SK-N-SH treated with all-trans-retinoic acid at 6 μM for 48 hours (cell line): ENCODE measurements at regions not wholly inside any gene's neighbourhood (a gene's known extent, or its start where the extent isn't known, plus 50 kb on each side); places are given as distances from the start of the nearest gene placed in this dataset.

Experiments
- ARNTL ChIP-seq: fragments of 450-650 bp; formaldehyde crosslinking; IDR thresholded peaks from 2 replicates; pipeline ENCODE4 v1.5.0; 2020; ENCODE audit warnings: low read depth, mild to moderate bottlenecking, moderate library complexity, borderline replicate concordance
- BACH2 ChIP-seq: fragments of 250-450 bp; sonication (Bioruptor Pico); IDR thresholded peaks from 2 replicates; pipeline ENCODE4 v1.9.0; 2021; ENCODE audit warnings: mild to moderate bottlenecking, borderline replicate concordance
- CREB5 ChIP-seq: fragments of 250-450 bp; sonication (Bioruptor Pico); IDR thresholded peaks from 2 replicates; pipeline ENCODE4 v1.5.1; 2020; ENCODE audit warnings: low read depth, mild to moderate bottlenecking, moderate library complexity
- GLIS3 ChIP-seq: fragments of 250-450 bp; sonication (Bioruptor Pico); IDR thresholded peaks from 2 replicates; pipeline ENCODE4 v1.5.0; 2020; ENCODE audit warnings: mild to moderate bottlenecking, moderate library complexity
- PATZ1 ChIP-seq: fragments of 250-450 bp; sonication (Bioruptor Pico); IDR thresholded peaks from 2 replicates; pipeline ENCODE4 v1.8.0; 2020; ENCODE audit warnings: mild to moderate bottlenecking, moderate library complexity, borderline replicate concordance
- RARB ChIP-seq: fragments of 250-450 bp; sonication (Bioruptor Pico); IDR thresholded peaks from 2 replicates; pipeline ENCODE4 v1.8.0; 2021; ENCODE audit warnings: mild to moderate bottlenecking, moderate library complexity
- TOX ChIP-seq: fragments of 250-450 bp; sonication (Bioruptor Pico); IDR thresholded peaks from 2 replicates; pipeline ENCODE4 v1.8.0; 2021; ENCODE audit warnings: mild to moderate bottlenecking, moderate library complexity, borderline replicate concordance
- TSHZ2 ChIP-seq: fragments of 250-450 bp; sonication (Bioruptor Pico); IDR thresholded peaks from 2 replicates; pipeline ENCODE4 v1.5.0; 2020; ENCODE audit warnings: mild to moderate bottlenecking, moderate library complexity
- ZC3H10 ChIP-seq: fragments of 250-450 bp; sonication (Bioruptor Pico); IDR thresholded peaks from 2 replicates; pipeline ENCODE4 v1.5.1; 2021; ENCODE audit warnings: mild to moderate bottlenecking, moderate library complexity
- ZFP3 ChIP-seq: fragments of 250-450 bp; sonication (Bioruptor Pico); IDR thresholded peaks from 2 replicates; pipeline ENCODE4 v1.5.0; 2020; ENCODE audit warnings: mild to moderate bottlenecking, moderate library complexity
- ZFP30 ChIP-seq: fragments of 450-650 bp; formaldehyde crosslinking; IDR thresholded peaks from 2 replicates; pipeline ENCODE4 v1.5.0; 2022; ENCODE audit warnings: mild to moderate bottlenecking, moderate library complexity
- ZNF565 ChIP-seq: fragments of 450-650 bp; formaldehyde crosslinking; conservative IDR thresholded peaks from 2 replicates; pipeline ENCODE4 v1.5.0; 2020; ENCODE audit warnings: low read depth, mild to moderate bottlenecking, moderate library complexity
- ZNF70 ChIP-seq: fragments of 450-650 bp; formaldehyde crosslinking; IDR thresholded peaks from 2 replicates; pipeline ENCODE4 v1.5.0; 2020; ENCODE audit warnings: mild to moderate bottlenecking, moderate library complexity
- ZNF8 ChIP-seq: fragments of 450-650 bp; formaldehyde crosslinking; IDR thresholded peaks from 2 replicates; pipeline ENCODE4 v1.5.0; 2020; ENCODE audit warnings: mild to moderate bottlenecking, moderate library complexity

GRCh38 chr2:16716024-16716423 is 50.4 kb upstream of the CYRIA start:
- TF ChIP-seq TSHZ2 = no peak
- no peak for TF ChIP-seq GLIS3 (CRISPR knock-in tag)
- no peak for TF ChIP-seq ZNF565 (CRISPR knock-in tag)
- no peak for TF ChIP-seq CREB5
- no peak for TF ChIP-seq PATZ1 (CRISPR knock-in tag)
- TF ChIP-seq BACH2 = no peak
- TF ChIP-seq ZC3H10 (CRISPR knock-in tag) = no peak
- no peak for TF ChIP-seq ARNTL (CRISPR knock-in tag)
- no peak for TF ChIP-seq ZNF8 (CRISPR knock-in tag)
- TF ChIP-seq ZFP3 (CRISPR knock-in tag) = no peak
- no peak for TF ChIP-seq ZFP30 (CRISPR knock-in tag)
- TF ChIP-seq RARB (CRISPR knock-in tag) = no peak
- TF ChIP-seq TOX = no peak
- no peak for TF ChIP-seq ZNF70 (CRISPR knock-in tag)
